ENCODE measurements at regions not wholly inside any gene's neighbourhood (a gene's known extent, or its start where the extent isn't known, plus 50 kb on each side); places are given as distances from the start of the nearest gene placed in this dataset.

GRCh38 chrX:51954592-51954991, 61.2 kb downstream of the MAGED1 start:
- no peak for DNase-seq (ENCODE audit: low spot score)
- no peak for TF ChIP-seq CTCF (IDR thresholded peaks at IDR 0.05; ENCODE audit: extremely low read depth, missing control alignments)

- peak; percentile 1 for DNase-seq (ENCODE audit: low spot score)
- TF ChIP-seq CTCF (IDR thresholded peaks at IDR 0.05; ENCODE audit: extremely low read depth, missing control alignments) = no peak
Observed at GRCh38 chrX:51955200-51955599, 61.8 kb downstream of the MAGED1 start.

GRCh38 chrX:51956441-51956840, 63.0 kb downstream of the MAGED1 start:
- no peak for TF ChIP-seq CTCF (IDR thresholded peaks at IDR 0.05; ENCODE audit: extremely low read depth, missing control alignments)
- DNase-seq (ENCODE audit: low spot score) = no peak

- TF ChIP-seq CTCF (IDR thresholded peaks at IDR 0.05; ENCODE audit: extremely low read depth, missing control alignments) = no peak
- DNase-seq (ENCODE audit: low spot score) = no peak
Observed at GRCh38 chrX:51975360-51975759, 81.9 kb downstream of the MAGED1 start.

- DNase-seq (ENCODE audit: low spot score) = no peak
- TF ChIP-seq CTCF (IDR thresholded peaks at IDR 0.05; ENCODE audit: extremely low read depth, missing control alignments) = no peak
Observed at GRCh38 chrX:51975811-51976210, 82.4 kb downstream of the MAGED1 start.

GRCh38 chrX:51976503-51976902, 83.1 kb downstream of the MAGED1 start:
- no peak for DNase-seq (ENCODE audit: low spot score)
- no peak for TF ChIP-seq CTCF (IDR thresholded peaks at IDR 0.05; ENCODE audit: extremely low read depth, missing control alignments)
